DMS53 treated with DMSO at 0.1 percent for 48 hours (cell line): ENCODE measurements at regions not wholly inside any gene's neighbourhood (a gene's known extent, or its start where the extent isn't known, plus 50 kb on each side); places are given as distances from the start of the nearest gene placed in this dataset.
"Not testable (repeated sequence)": the region's sequence is repeated elsewhere in the genome, so short reads cannot be mapped to it uniquely, and the experiment has no call there.

Experiments used
- DNase-seq: peaks from one replicate; lab custom pipeline; 2025; ENCODE audit not compliant: unreplicated experiment; lab: John Stamatoyannopoulos, UW

GRCh38 chr1:78247079-78247478 is 201.3 kb downstream of the GIPC2 start:
- DNase-seq = no peak

- DNase-seq = no peak
These were observed 204.4 kb downstream of the GIPC2 start for GRCh38 chr1:78250201-78250600.

GRCh38 chr1:78254517-78254916 is 208.8 kb downstream of the GIPC2 start:
- no peak for DNase-seq

GRCh38 chr1:78255383-78255782 is 209.6 kb downstream of the GIPC2 start:
- no peak for DNase-seq

GRCh38 chr1:78255846-78256245 is 210.1 kb downstream of the GIPC2 start:
- no peak for DNase-seq

- no peak for DNase-seq
These were observed 217.7 kb downstream of the GIPC2 start for GRCh38 chr1:78263459-78263858.

- no peak for DNase-seq
These were observed 218.2 kb downstream of the GIPC2 start for GRCh38 chr1:78263946-78264345.

GRCh38 chr1:78267513-78268218 is 221.9 kb downstream of the GIPC2 start:
- no peak for DNase-seq

- DNase-seq = no peak
These were observed 221.2 kb upstream of the PTGFR start for GRCh38 chr1:78269591-78269990.

- not testable (repeated sequence) for DNase-seq
These were observed 219.4 kb upstream of the PTGFR start for GRCh38 chr1:78271423-78271822.

- no peak for DNase-seq
These were observed 216.0 kb upstream of the PTGFR start for GRCh38 chr1:78274814-78275213.

GRCh38 chr1:78275456-78275855 is 215.3 kb upstream of the PTGFR start:
- no peak for DNase-seq

GRCh38 chr1:78275906-78276685 is 214.7 kb upstream of the PTGFR start:
- no peak for DNase-seq

- DNase-seq = no peak
These were observed 213.5 kb upstream of the PTGFR start for GRCh38 chr1:78277253-78277652.

GRCh38 chr1:78279051-78279450 is 211.7 kb upstream of the PTGFR start:
- no peak for DNase-seq

GRCh38 chr1:78280626-78281025 is 210.1 kb upstream of the PTGFR start:
- DNase-seq = no peak

- DNase-seq = no peak
These were observed 209.2 kb upstream of the PTGFR start for GRCh38 chr1:78281580-78281979.

GRCh38 chr1:78283691-78284090 is 207.1 kb upstream of the PTGFR start:
- DNase-seq = no peak

- DNase-seq = no peak
These were observed 206.4 kb upstream of the PTGFR start for GRCh38 chr1:78284354-78284753.

GRCh38 chr1:78286686-78287085 is 204.1 kb upstream of the PTGFR start:
- DNase-seq = no peak

GRCh38 chr1:78289603-78290002 is 201.2 kb upstream of the PTGFR start:
- DNase-seq = no peak

GRCh38 chr1:78291418-78291817 is 199.4 kb upstream of the PTGFR start:
- DNase-seq = no peak

- no peak for DNase-seq
These were observed 198.9 kb upstream of the PTGFR start for GRCh38 chr1:78291872-78292271.
